ENCODE measurements at regions not wholly inside any gene's neighbourhood (a gene's known extent, or its start where the extent isn't known, plus 50 kb on each side); places are given as distances from the start of the nearest gene placed in this dataset.

GRCh38 chr1:230515451-230516145, 89.5 kb upstream of the PGBD5 start:
- Histone ChIP-seq H2AFZ (ENCODE audit: low read depth) (no peak overlapping the region), H3K79me2 (ENCODE audit: insufficient read depth) (no peaks in the 10 kb centered on the region), H3K4me2 (no peak overlapping the region), H3K4me3 (ENCODE audit: low read depth in 2 of 2, low read length in 1 of 2) (no peak overlapping the region), H3K36me3 (replicated peaks in 1 of 2; ENCODE audit: control insufficient read depth in 1 of 2, insufficient read depth in 2 of 2, low read length in 1 of 2) (no peaks in the 10 kb centered on the region), H3K9me3 (no peaks in the 10 kb centered on the region; the same call in 1 of the 2 replicates), H3K9me2 (no peaks in the 10 kb centered on the region), H3K4me1 (ENCODE audit: control insufficient read depth in 1 of 2, insufficient read depth in 2 of 2, low read depth in 1 of 2, low read length in 1 of 2) (peaks cover 0 to 17% of the 10 kb centered on the region in 2 experiments; a peak in 1 of 4 replicates), H3K27me3 (ENCODE audit: insufficient read depth) (no peaks in the 10 kb centered on the region), H4K20me1 (ENCODE audit: insufficient read depth) (no peaks in the 10 kb centered on the region), H3K9ac (no peak overlapping the region), H3F3A (replicated peaks; ENCODE audit: insufficient read depth) (no peaks in the 10 kb centered on the region), H3K27ac (ENCODE audit: low read depth in 2 of 2, low read length in 1 of 2) (no peak overlapping the region)
- CTCF ChIA-PET = no interaction called here
- POLR2A ChIA-PET = interaction anchor here (0.6 kb wide), 1 partner anchor 264 kb away, joined by 3 read pairs; no protein-coding TSS in a partner anchor
- TF ChIP-seq YY1 (IDR thresholded peaks at IDR 0.05; ENCODE audit: low read depth) (no peak), ELF1 (IDR thresholded peaks at IDR 0.05) (no peak), ZBTB33 (IDR thresholded peaks at IDR 0.05; ENCODE audit: borderline replicate concordance, low read depth) (no peak), NRF1 (IDR thresholded peaks at IDR 0.05; ENCODE audit: low read depth, low read length) (no peak), CHD2 (IDR thresholded peaks at IDR 0.05; ENCODE audit: low read length, partially characterized antibody) (no peak)
- TF ChIP-seq, protein P1, sequence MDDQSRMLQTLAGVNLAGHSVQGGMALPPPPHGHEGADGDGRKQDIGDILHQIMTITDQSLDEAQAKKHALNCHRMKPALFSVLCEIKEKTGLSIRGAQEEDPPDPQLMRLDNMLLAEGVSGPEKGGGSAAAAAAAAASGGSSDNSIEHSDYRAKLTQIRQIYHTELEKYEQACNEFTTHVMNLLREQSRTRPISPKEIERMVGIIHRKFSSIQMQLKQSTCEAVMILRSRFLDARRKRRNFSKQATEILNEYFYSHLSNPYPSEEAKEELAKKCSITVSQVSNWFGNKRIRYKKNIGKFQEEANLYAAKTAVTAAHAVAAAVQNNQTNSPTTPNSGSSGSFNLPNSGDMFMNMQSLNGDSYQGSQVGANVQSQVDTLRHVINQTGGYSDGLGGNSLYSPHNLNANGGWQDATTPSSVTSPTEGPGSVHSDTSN (IDR thresholded peaks at IDR 0.05) = no peak
- 17% methylated on average over 9 of the region's 9 CpGs for WGBS (ENCODE audit: low lambda C conversion rate)
- no peak for DNase-seq

- no peak overlapping the region for H3K27ac ChIP-seq (ENCODE audit: low read depth in 2 of 2, low read length in 1 of 2)
- H3K27me3 ChIP-seq (ENCODE audit: insufficient read depth) = no peaks in the 10 kb centered on the region
- no peaks in the 10 kb centered on the region for H3F3A ChIP-seq (replicated peaks; ENCODE audit: insufficient read depth)
- H3K4me3 ChIP-seq (ENCODE audit: low read depth in 2 of 2, low read length in 1 of 2) = no peak overlapping the region
- no peaks in the 10 kb centered on the region for H4K20me1 ChIP-seq (ENCODE audit: insufficient read depth)
- no peaks in the 10 kb centered on the region; a peak in 1 of 4 replicates for H3K4me1 ChIP-seq (ENCODE audit: control insufficient read depth in 1 of 2, insufficient read depth in 2 of 2, low read depth in 1 of 2, low read length in 1 of 2)
- DNase-seq = no peak
- ChIA-PET POLR2A (no interaction called here), CTCF (no interaction called here)
- H3K9me2 ChIP-seq = no peaks in the 10 kb centered on the region
- no peaks in the 10 kb centered on the region for H3K79me2 ChIP-seq (ENCODE audit: insufficient read depth)
- no peaks in the 10 kb centered on the region for H3K36me3 ChIP-seq (replicated peaks in 1 of 2; ENCODE audit: control insufficient read depth in 1 of 2, insufficient read depth in 2 of 2, low read length in 1 of 2)
- no peaks in the 10 kb centered on the region; the same call in 1 of the 2 replicates for H3K9me3 ChIP-seq
- 40% methylated on average over 1 of the region's 1 CpG for WGBS (ENCODE audit: low lambda C conversion rate)
- H3K9ac ChIP-seq = no peak overlapping the region
- H2AFZ ChIP-seq (ENCODE audit: low read depth) = no peak overlapping the region
- H3K4me2 ChIP-seq = no peak overlapping the region
- TF ChIP-seq SIN3A (IDR thresholded peaks at IDR 0.05; ENCODE audit: borderline replicate concordance, low read depth, low read length) (no peak), USF2 (IDR thresholded peaks at IDR 0.05; ENCODE audit: borderline replicate concordance, low read depth, low read length) (no peak), GABPA (IDR thresholded peaks at IDR 0.05; ENCODE audit: low read depth) (no peak), GATA2 (CRISPR knock-in tag; IDR thresholded peaks at IDR 0.05) (no peak), MEF2A (IDR thresholded peaks at IDR 0.05; ENCODE audit: borderline replicate concordance, low read depth) (no peak), RFX5 (IDR thresholded peaks at IDR 0.05; ENCODE audit: low read length) (no peak), FOXJ3 (CRISPR knock-in tag; IDR thresholded peaks at IDR 0.05) (no peak), FOSL2 (IDR thresholded peaks at IDR 0.05; ENCODE audit: borderline replicate concordance, low read depth) (no peak), ELF1 (IDR thresholded peaks at IDR 0.05) (no peak), REST (IDR thresholded peaks at IDR 0.05; ENCODE audit: low read depth, low read length) (no peak)
- TF ChIP-seq, protein P2, sequence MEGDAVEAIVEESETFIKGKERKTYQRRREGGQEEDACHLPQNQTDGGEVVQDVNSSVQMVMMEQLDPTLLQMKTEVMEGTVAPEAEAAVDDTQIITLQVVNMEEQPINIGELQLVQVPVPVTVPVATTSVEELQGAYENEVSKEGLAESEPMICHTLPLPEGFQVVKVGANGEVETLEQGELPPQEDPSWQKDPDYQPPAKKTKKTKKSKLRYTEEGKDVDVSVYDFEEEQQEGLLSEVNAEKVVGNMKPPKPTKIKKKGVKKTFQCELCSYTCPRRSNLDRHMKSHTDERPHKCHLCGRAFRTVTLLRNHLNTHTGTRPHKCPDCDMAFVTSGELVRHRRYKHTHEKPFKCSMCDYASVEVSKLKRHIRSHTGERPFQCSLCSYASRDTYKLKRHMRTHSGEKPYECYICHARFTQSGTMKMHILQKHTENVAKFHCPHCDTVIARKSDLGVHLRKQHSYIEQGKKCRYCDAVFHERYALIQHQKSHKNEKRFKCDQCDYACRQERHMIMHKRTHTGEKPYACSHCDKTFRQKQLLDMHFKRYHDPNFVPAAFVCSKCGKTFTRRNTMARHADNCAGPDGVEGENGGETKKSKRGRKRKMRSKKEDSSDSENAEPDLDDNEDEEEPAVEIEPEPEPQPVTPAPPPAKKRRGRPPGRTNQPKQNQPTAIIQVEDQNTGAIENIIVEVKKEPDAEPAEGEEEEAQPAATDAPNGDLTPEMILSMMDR (IDR thresholded peaks at IDR 0.05) = no peak
- TF ChIP-seq, protein P1 (IDR thresholded peaks at IDR 0.05) = no peak
Observed at GRCh38 chr1:230510496-230510895, 84.4 kb upstream of the PGBD5 start.
